GM19328 (cell line): ENCODE measurements at regions not wholly inside any gene's neighbourhood (a gene's known extent, or its start where the extent isn't known, plus 50 kb on each side); places are given as distances from the start of the nearest gene placed in this dataset.
"Not testable (repeated sequence)": the region's sequence is repeated elsewhere in the genome, so short reads cannot be mapped to it uniquely, and the experiment has no call there.

Source experiments
- ATAC-seq: cut with Tn5 transposase; IDR thresholded peaks from one replicate; pipeline ENCODE4 v1.9.1; 2021; ENCODE audit warnings: mild to moderate bottlenecking, moderate library complexity; ENCODE audit not compliant: unreplicated experiment

- ATAC-seq: no peak
Measured at GRCh38 chr7:35968140-35968940, 167.5 kb downstream of the SEPTIN7 start.

DNA sequence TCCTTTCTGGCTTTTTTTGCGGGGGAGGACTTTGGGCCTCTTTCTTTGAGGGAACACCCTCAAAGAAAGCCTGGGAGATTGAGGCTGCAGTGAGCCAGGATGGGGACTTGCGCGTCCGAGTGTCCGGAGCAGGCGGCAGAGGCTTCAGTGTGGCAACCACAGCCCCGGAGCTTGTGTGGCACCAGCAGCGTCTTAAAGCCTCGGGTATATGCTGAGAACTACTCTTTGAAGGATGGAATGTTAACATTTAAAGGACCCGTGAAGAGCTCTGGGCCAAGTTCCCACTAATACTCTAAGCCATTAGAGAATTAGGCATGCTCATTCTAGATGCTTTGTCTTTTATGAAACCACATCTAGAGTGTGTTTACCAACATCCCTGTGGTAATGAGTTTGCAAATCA, 168.2 kb downstream of the SEPTIN7 start:
- no peak for ATAC-seq

- ATAC-seq: no peak
Measured at GRCh38 chr7:35970458-35970857, 169.6 kb downstream of the SEPTIN7 start.

GRCh38 chr7:35971133-35971891, 170.5 kb downstream of the SEPTIN7 start:
- no peak for ATAC-seq

DNA sequence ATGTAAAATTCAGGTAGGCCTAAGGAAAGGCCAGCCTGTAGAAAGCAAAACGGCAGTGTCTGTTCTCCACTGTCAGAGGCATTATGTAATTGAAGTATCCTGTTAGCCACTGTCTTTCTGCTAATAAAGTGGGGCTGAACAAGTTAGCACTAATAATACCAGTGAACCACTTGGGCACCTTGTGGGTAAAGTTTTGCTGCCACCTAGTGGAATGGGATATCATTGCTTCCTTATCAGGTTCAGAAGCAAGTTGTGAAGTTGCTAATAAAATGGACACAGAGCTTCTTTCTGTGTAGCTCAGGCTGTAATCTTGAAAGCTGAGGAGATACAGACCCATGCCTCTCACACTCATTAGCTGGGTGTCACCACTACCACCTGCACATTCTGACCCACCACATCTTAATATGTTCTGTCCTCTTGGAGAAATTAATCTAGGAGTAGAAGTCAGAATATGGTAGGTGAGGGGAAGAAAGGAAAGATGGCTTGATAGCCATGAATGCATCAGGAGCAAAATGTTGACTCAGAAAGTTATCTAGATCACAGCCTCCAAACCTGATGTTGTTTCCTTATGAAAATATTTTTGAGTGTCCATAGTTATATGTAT, 175.1 kb downstream of the SEPTIN7 start:
- no peak for ATAC-seq

GRCh38 chr7:35978816-35979640, 174.0 kb upstream of the EEPD1 start:
- not testable (repeated sequence) for ATAC-seq

- ATAC-seq: no peak
Measured at GRCh38 chr7:35982600-35982999, 170.5 kb upstream of the EEPD1 start.

GRCh38 chr7:35983626-35984025, 169.4 kb upstream of the EEPD1 start:
- no peak for ATAC-seq

- ATAC-seq: peak; percentile 94
Measured at GRCh38 chr7:35985126-35985754, 167.8 kb upstream of the EEPD1 start.

DNA sequence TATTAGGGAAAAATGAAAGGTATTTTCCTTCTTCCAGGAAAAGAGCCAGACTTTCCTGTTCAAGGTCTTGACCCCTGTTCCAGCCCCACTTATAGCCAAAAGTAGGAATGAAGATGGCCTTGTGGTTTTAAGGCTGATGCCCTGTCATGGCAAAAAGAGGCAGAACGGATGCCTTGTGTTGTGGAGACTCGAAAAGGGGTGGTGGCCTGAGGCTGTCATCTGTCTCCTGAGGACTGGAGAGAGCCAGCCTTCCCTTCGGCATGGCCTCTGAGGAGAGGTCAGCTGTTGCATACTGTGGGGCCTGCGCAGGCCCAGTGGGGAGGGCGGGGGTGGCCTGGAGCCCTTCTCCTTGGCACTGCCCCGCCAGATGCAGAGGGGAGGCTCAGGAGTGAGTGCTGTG, 166.0 kb upstream of the EEPD1 start:
- no peak for ATAC-seq

DNA sequence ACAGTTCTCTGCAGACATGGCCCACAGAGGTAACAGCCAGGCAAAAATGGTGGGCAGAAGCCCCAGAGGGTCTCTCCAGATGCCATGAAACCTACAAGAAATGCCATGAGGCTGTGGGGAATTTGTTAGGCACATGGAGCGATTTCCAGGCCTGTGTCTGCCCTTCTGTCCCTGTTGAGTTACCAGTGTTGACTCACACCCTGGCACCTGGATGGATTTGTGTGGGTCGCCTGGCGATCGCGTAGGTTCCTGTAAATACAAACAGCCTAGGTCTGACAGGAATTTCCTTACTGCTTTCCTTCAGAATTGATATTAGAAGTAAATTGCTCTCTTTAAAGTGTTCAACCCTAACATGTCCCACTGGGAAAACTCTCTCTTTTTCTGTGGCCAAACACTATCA, 164.9 kb upstream of the EEPD1 start:
- ATAC-seq: no peak

- ATAC-seq: no peak
Measured at GRCh38 chr7:35988818-35989217, 164.2 kb upstream of the EEPD1 start.

DNA sequence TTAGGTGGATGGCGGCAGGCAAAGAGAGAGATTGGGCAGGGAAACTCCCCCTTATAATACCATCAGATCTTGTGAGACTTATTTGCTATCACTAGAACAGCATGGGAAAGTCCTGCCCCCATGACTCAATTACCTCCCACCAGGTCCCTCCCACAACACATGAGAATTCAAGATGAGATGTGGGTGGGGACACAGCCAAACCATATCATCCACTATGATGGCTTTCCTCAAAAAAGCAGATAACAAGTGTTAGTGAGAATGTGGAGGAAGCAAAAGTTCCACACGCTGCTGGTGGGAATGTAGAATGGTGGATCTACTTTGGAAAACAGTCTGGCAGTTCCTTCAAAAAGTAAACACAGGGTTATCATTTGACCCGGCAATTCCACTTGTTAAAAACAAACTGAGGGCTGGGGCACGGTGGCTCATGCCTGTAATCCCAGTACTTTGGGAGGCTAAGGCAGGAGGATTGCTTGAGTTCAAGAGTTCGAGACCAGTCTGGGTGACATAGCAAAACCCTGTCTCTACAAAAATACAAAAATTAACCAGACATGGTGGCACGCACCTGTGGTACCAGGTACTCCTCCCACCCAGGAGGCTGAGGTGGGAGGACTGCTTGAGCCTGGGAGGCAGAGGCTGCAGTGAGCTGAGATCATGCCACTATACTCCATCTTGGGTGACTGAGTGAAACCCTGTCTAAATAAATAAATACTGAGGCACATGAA, 161.4 kb upstream of the EEPD1 start:
- ATAC-seq: no peak

GRCh38 chr7:35992436-35992835, 160.6 kb upstream of the EEPD1 start:
- no peak for ATAC-seq

- no peak for ATAC-seq
Measured at GRCh38 chr7:35993113-35993512, 159.9 kb upstream of the EEPD1 start.

DNA sequence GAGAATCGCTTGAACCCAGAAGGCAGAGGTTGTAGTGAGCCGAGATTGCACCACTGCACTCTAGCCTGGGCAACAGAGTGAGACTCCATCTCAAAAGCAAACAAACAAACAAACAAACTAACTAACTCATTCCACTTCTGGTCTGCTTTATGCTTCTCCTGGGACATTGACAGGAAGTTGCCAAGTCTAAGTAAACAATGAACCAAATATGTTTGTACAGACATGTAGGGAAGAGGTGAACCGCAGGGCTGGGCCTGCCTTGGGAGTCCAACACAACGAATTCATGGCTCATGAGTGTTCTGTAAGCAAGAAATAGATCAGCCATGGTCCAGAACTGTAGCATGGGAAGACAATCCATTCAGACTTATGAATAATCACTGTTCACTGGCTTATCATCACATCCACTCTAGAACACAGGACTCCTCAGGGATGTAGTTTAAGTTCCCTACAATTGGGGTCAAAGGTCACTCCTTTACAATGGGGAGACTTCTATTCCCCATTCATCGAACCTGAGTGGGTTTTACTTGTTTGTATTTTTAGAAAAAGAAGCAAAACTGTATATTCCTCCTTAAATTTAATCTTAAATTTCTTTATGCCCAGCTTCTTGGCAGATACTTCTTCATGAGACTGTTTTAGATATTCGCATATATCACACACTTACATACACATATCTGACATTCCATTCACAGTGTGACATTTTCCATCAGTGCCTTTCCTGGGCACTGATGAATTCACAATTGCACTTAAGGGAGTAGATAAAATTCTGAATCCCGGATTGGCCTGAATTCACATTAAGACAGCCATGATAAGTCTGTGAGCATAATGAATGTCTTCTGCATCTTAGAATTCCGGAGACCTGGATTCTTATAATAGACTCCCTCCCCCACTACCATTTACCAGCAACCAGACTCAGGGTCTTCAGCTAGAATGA, 159.1 kb upstream of the EEPD1 start:
- no peak for ATAC-seq

- ATAC-seq: no peak
Measured at GRCh38 chr7:35995334-35995733, 157.7 kb upstream of the EEPD1 start.

DNA sequence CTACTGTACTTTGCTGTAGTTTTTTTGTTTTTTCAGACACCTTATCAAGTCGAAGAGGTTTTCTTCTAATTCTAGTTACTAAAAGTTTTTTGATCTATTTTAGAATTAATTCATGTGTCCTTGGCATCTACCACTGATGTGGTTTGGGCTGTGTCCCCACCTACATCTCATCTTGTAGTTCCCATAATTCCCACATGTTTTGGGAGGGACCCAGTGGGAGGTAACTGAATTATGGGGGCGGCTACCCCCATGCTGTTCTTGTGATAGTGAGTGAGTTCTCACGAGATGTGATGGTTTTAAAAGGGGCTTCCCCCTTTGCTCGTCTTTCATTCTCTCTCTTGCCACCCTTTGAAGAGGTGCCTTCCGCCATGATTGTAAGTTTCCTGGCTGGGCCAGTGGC, 154.6 kb upstream of the EEPD1 start:
- no peak for ATAC-seq

GRCh38 chr7:36001546-36001945, 151.5 kb upstream of the EEPD1 start:
- ATAC-seq: no peak
